HEK293T (cell line): ENCODE measurements at regions not wholly inside any gene's neighbourhood (a gene's known extent, or its start where the extent isn't known, plus 50 kb on each side); places are given as distances from the start of the nearest gene placed in this dataset.

Source experiments
- CTCF ChIA-PET: fragments of 350-600 bp; formaldehyde crosslinking; extraction: SDS; loops from one replicate; lab custom pipeline; 2021; ENCODE audit warnings: antibody characterized with exemption, inconsistent platforms; lab: Yijun Ruan, JAX
- POLR2A ChIA-PET: fragments of 350-600 bp; formaldehyde crosslinking; extraction: SDS; loops from one replicate; lab custom pipeline; 2020; ENCODE audit warnings: antibody characterized with exemption, inconsistent platforms; lab: Yijun Ruan, JAX
- DNase-seq: peaks from one replicate; pipeline ENCODE4 v3.0.0; 2012; ENCODE audit warnings: mixed read lengths; ENCODE audit errors: extremely low spot score
- ARNT ChIP-seq: fragments of 450-650 bp; IDR thresholded peaks from 2 replicates; pipeline ENCODE4 v1.6.1; 2017; ENCODE audit warnings: mild to moderate bottlenecking
- BHLHE40 ChIP-seq: fragments of 450-650 bp; IDR thresholded peaks from 2 replicates; pipeline ENCODE4 v1.6.1; 2016; ENCODE audit warnings: mild to moderate bottlenecking, moderate library complexity, borderline replicate concordance
- CTBP1 ChIP-seq: fragments of 450-650 bp; IDR thresholded peaks from 2 replicates; pipeline ENCODE4 v1.6.1; 2016; ENCODE audit warnings: borderline replicate concordance
- ELF4 ChIP-seq: fragments of 450-650 bp; IDR thresholded peaks from 2 replicates; pipeline ENCODE4 v1.6.1; 2017; ENCODE audit warnings: antibody characterized with exemption
- FOXA1 ChIP-seq: fragments of 450-650 bp; IDR thresholded peaks from 2 replicates; pipeline ENCODE4 v1.6.1; 2016; ENCODE audit warnings: mild to moderate bottlenecking
- FOXK2 ChIP-seq: fragments of 450-650 bp; IDR thresholded peaks from 2 replicates; pipeline ENCODE4 v1.6.1; 2016; ENCODE audit warnings: mild to moderate bottlenecking
- FOXM1 ChIP-seq: fragments of 450-650 bp; IDR thresholded peaks from 2 replicates; pipeline ENCODE4 v1.6.1; 2017; ENCODE audit warnings: mild to moderate bottlenecking, borderline replicate concordance
- HDGF ChIP-seq: fragments of 450-650 bp; IDR thresholded peaks from 2 replicates; pipeline ENCODE4 v1.6.1; 2017; ENCODE audit warnings: antibody characterized with exemption, borderline replicate concordance
- L3MBTL2 ChIP-seq: fragments of 450-650 bp; conservative IDR thresholded peaks from 2 replicates; pipeline ENCODE4 v1.6.1; 2016; ENCODE audit warnings: mild to moderate bottlenecking
- LEF1 ChIP-seq: fragments of 450-650 bp; IDR thresholded peaks from 2 replicates; pipeline ENCODE4 v1.6.1; 2017; ENCODE audit warnings: mild to moderate bottlenecking, borderline replicate concordance
- NFRKB ChIP-seq: fragments of 450-650 bp; IDR thresholded peaks from 2 replicates; pipeline ENCODE4 v1.6.1; 2016; ENCODE audit warnings: mild to moderate bottlenecking, moderate library complexity
- PKNOX1 ChIP-seq: fragments of 450-650 bp; IDR thresholded peaks from 2 replicates; pipeline ENCODE4 v1.6.1; 2016
- SP1 ChIP-seq: fragments of 450-650 bp; IDR thresholded peaks from 2 replicates; pipeline ENCODE4 v1.6.1; 2017
- SUZ12 ChIP-seq: fragments of 450-650 bp; IDR thresholded peaks from 2 replicates; pipeline ENCODE4 v1.6.1; 2016; ENCODE audit warnings: mild to moderate bottlenecking
- TARDBP ChIP-seq: fragments of 450-650 bp; IDR thresholded peaks from 2 replicates; pipeline ENCODE4 v1.6.1; 2016
- ZNF384 ChIP-seq: fragments of 450-650 bp; IDR thresholded peaks from 2 replicates; pipeline ENCODE4 v1.6.1; 2016

GRCh38 chr10:128660726-128661125 is 534.5 kb upstream of the MKI67 start:
- CTCF ChIA-PET, result no interaction called here
- POLR2A ChIA-PET, result no interaction called here
- DNase-seq, result peak; percentile 29

GRCh38 chr10:128661404-128662197 is 535.4 kb upstream of the MKI67 start:
- POLR2A ChIA-PET, result no interaction called here
- CTCF ChIA-PET, result no interaction called here

More at GRCh38 chr10:128660726-128661125, 534.5 kb upstream of the MKI67 start:
- TF ChIP-seq BHLHE40 (no peak), NFRKB (no peak), FOXA1 (no peak), ZNF384 (no peak), FOXK2 (no peak), ELF4 (no peak), PKNOX1 (no peak), FOXM1 (no peak), SP1 (no peak), HDGF (no peak), TARDBP (no peak), LEF1 (no peak), SUZ12 (no peak), CTBP1 (no peak), ARNT (no peak), L3MBTL2 (no peak)

GRCh38 chr10:128662520-128662919 is 536.3 kb upstream of the MKI67 start:
- DNase-seq, result no peak
- ChIA-PET POLR2A (no interaction called here), CTCF (no interaction called here)
- TF ChIP-seq FOXM1 (no peak), HDGF (no peak), ZNF384 (no peak), ARNT (no peak), TARDBP (no peak), CTBP1 (no peak), BHLHE40 (no peak), ELF4 (no peak), NFRKB (no peak), LEF1 (no peak), L3MBTL2 (no peak), PKNOX1 (no peak), SP1 (no peak), SUZ12 (no peak)

More at GRCh38 chr10:128661404-128662197, 535.4 kb upstream of the MKI67 start:
- TF ChIP-seq FOXA1 (no peak), ARNT (no peak), L3MBTL2 (no peak), CTBP1 (no peak)
- no peak for DNase-seq

GRCh38 chr10:128664729-128665128 is 538.5 kb upstream of the MKI67 start:
- CTCF ChIA-PET, result no interaction called here

GRCh38 chr10:128675405-128675804 is 549.2 kb upstream of the MKI67 start:
- CTCF ChIA-PET, result no interaction called here
- DNase-seq, result no peak
- TF ChIP-seq L3MBTL2, result no peak
- TF ChIP-seq NFRKB, result no peak
- no peak for TF ChIP-seq ARNT
- no peak for TF ChIP-seq SP1
- no peak for TF ChIP-seq SUZ12
- TF ChIP-seq FOXA1, result no peak
- TF ChIP-seq CTBP1, result no peak
- POLR2A ChIA-PET, result no interaction called here

More at GRCh38 chr10:128664729-128665128, 538.5 kb upstream of the MKI67 start:
- DNase-seq, result no peak
- POLR2A ChIA-PET, result no interaction called here
- TF ChIP-seq CTBP1, result no peak
- no peak for TF ChIP-seq ZNF384
- TF ChIP-seq BHLHE40, result no peak

- DNase-seq, result no peak
- TF ChIP-seq FOXK2 (no peak), PKNOX1 (no peak), TARDBP (no peak), SP1 (no peak), HDGF (no peak), ZNF384 (no peak), ARNT (no peak), FOXM1 (no peak), LEF1 (no peak)
- ChIA-PET CTCF (no interaction called here), POLR2A (no interaction called here)
Observed at GRCh38 chr10:128680116-128680515, 553.9 kb upstream of the MKI67 start.
